Epithelial cell of esophagus (primary cell): ENCODE measurements at regions not wholly inside any gene's neighbourhood (a gene's known extent, or its start where the extent isn't known, plus 50 kb on each side); places are given as distances from the start of the nearest gene placed in this dataset.

Source experiments
- DNase-seq: peaks from one replicate; pipeline ENCODE4 v3.0.0; 2010; ENCODE audit warnings: low read depth
- H3K4me3 ChIP-seq: 2 replicates; pipeline ENCODE4 v1.5.1; 2011; ENCODE audit warnings: mild to moderate bottlenecking, low read length, control low read depth
- CTCF ChIP-seq: IDR thresholded peaks from 2 replicates; pipeline ENCODE4 v1.5.1; 2011; ENCODE audit warnings: low read depth, mild to moderate bottlenecking, low read length, control low read depth, inconsistent platforms; ENCODE audit not compliant: insufficient read depth; ENCODE audit errors: missing control alignments

- TF ChIP-seq CTCF: no peak
- H3K4me3 ChIP-seq: no peak overlapping the region
- no peak for DNase-seq
Measured at GRCh38 chr5:51732304-51732703, 349.1 kb downstream of the ISL1 start.

GRCh38 chr5:51734677-51735076 is 351.4 kb downstream of the ISL1 start:
- H3K4me3 ChIP-seq: no peak overlapping the region
- no peak for DNase-seq
- no peak for TF ChIP-seq CTCF

GRCh38 chr5:51746023-51746422 is 362.8 kb downstream of the ISL1 start:
- H3K4me3 ChIP-seq: no peak overlapping the region
- TF ChIP-seq CTCF: no peak
- no peak for DNase-seq

GRCh38 chr5:51748647-51749046 is 365.4 kb downstream of the ISL1 start:
- TF ChIP-seq CTCF: no peak
- DNase-seq: no peak
- H3K4me3 ChIP-seq: no peak overlapping the region
